Mesenchymal stem cell (in vitro differentiated cells and primary cell): ENCODE measurements at regions not wholly inside any gene's neighbourhood (a gene's known extent, or its start where the extent isn't known, plus 50 kb on each side); places are given as distances from the start of the nearest gene placed in this dataset.

Experiments used
- DNase-seq: peaks from one replicate; pipeline ENCODE4 v3.0.0-alpha.2; 2013
- H2AFZ ChIP-seq: one replicate; pipeline ENCODE4 v1.6.1; 2013; ENCODE audit warnings: low read depth, mild to moderate bottlenecking, control low read depth, inconsistent platforms, low read length, moderate library complexity
- H2AK5ac ChIP-seq: 2 replicates; pipeline ENCODE4 v1.6.1; 2013; ENCODE audit warnings: low read length, moderate library complexity, mild to moderate bottlenecking, inconsistent platforms; ENCODE audit not compliant: severe bottlenecking
- H2BK120ac ChIP-seq: one replicate; pipeline ENCODE4 v1.6.1; 2013; ENCODE audit warnings: low read depth, mild to moderate bottlenecking, inconsistent platforms, low read length, moderate library complexity
- H2BK12ac ChIP-seq, 2 experiments: one replicate each; pipeline ENCODE4 v1.6.1; 2013; ENCODE audit warnings: inconsistent platforms in 2 of 2, low read length in 2 of 2, mild to moderate bottlenecking in 2 of 2, moderate library complexity in 2 of 2, control low read depth in 1 of 2
- H2BK15ac ChIP-seq: one replicate; pipeline ENCODE4 v1.6.1; 2013; ENCODE audit warnings: mild to moderate bottlenecking, low read depth, inconsistent platforms; ENCODE audit not compliant: poor library complexity, severe bottlenecking
- H2BK5ac ChIP-seq: 2 replicates; pipeline ENCODE4 v1.6.1; 2013; ENCODE audit warnings: low read depth, mild to moderate bottlenecking, low read length, control low read depth, inconsistent platforms; ENCODE audit not compliant: poor library complexity, severe bottlenecking
- H3K14ac ChIP-seq, 2 experiments: one replicate each; pipeline ENCODE4 v1.6.1; 2013; ENCODE audit warnings: inconsistent platforms in 2 of 2, low read length in 2 of 2, control low read depth in 1 of 2, mild to moderate bottlenecking in 1 of 2, moderate library complexity in 1 of 2
- H3K18ac ChIP-seq, 2 experiments: one replicate each; pipeline ENCODE4 v1.6.1; 2013; ENCODE audit warnings: inconsistent platforms in 2 of 2, low read length in 2 of 2, control low read depth in 1 of 2, low read depth in 1 of 2, mild to moderate bottlenecking in 1 of 2
- H3K23ac ChIP-seq, 2 experiments: one replicate each; pipeline ENCODE4 v1.6.1; 2013; ENCODE audit warnings: inconsistent platforms in 2 of 2, low read length in 2 of 2, mild to moderate bottlenecking in 2 of 2, moderate library complexity in 2 of 2, control low read depth in 1 of 2
- H3K27ac ChIP-seq: 2 replicates; pipeline ENCODE4 v1.5.1; 2013; ENCODE audit warnings: mild to moderate bottlenecking, moderate library complexity, low read length, control low read depth, inconsistent platforms; ENCODE audit not compliant: poor library complexity, severe bottlenecking
- H3K27me3 ChIP-seq, 2 experiments: 2 replicates each; pipeline versions ENCODE4 v1.6.1 to v1.7.0; 2013; ENCODE audit warnings: low read length in 2 of 2, mild to moderate bottlenecking in 2 of 2, moderate library complexity in 2 of 2, control low read depth in 1 of 2, inconsistent platforms in 1 of 2; ENCODE audit not compliant: control insufficient read depth in 1 of 2, insufficient read depth in 1 of 2
- H3K36me3 ChIP-seq, 2 experiments: 2 replicates each; pipeline versions ENCODE4 v1.6.1 to v1.7.0; 2013; ENCODE audit warnings: low read length in 2 of 2, control low read depth in 1 of 2, inconsistent platforms in 1 of 2, low read depth in 1 of 2, mild to moderate bottlenecking in 1 of 2; ENCODE audit not compliant: insufficient read depth in 2 of 2, control insufficient read depth in 1 of 2
- H3K4ac ChIP-seq, 2 experiments: one replicate each; pipeline ENCODE4 v1.6.1; 2013; ENCODE audit warnings: inconsistent platforms in 2 of 2, low read length in 2 of 2, mild to moderate bottlenecking in 2 of 2, moderate library complexity in 2 of 2, control low read depth in 1 of 2, low read depth in 1 of 2
- H3K4me1 ChIP-seq: 2 replicates; pipeline ENCODE4 v1.6.1; 2013; ENCODE audit warnings: low read depth, low read length, control low read depth; ENCODE audit not compliant: control insufficient read depth, insufficient read depth
- H3K4me2 ChIP-seq: 2 replicates; pipeline ENCODE4 v1.6.1; 2013; ENCODE audit warnings: low read length, mild to moderate bottlenecking, inconsistent platforms; ENCODE audit not compliant: poor library complexity, severe bottlenecking
- H3K4me3 ChIP-seq, 2 experiments: 2 replicates each; pipeline versions ENCODE4 v1.5.1 to v1.7.0; 2013; ENCODE audit warnings: low read length in 2 of 2, mild to moderate bottlenecking in 2 of 2, control low read depth in 1 of 2, low read depth in 1 of 2; ENCODE audit not compliant: insufficient read depth in 1 of 2
- H3K79me1 ChIP-seq: replicated peaks from 2 replicates; pipeline ENCODE4 v1.6.1; 2013; ENCODE audit warnings: mild to moderate bottlenecking, control low read depth, low read length, inconsistent platforms; ENCODE audit not compliant: poor library complexity, severe bottlenecking
- H3K9ac ChIP-seq: 2 replicates; pipeline ENCODE4 v1.7.0; 2013; ENCODE audit warnings: mild to moderate bottlenecking, low read length, moderate library complexity
- H3K9me3 ChIP-seq: 2 replicates; pipeline ENCODE4 v1.7.0; 2013; ENCODE audit warnings: mild to moderate bottlenecking, low read length; ENCODE audit not compliant: control insufficient read depth
- H4K8ac ChIP-seq: one replicate; pipeline ENCODE4 v1.6.1; 2013; ENCODE audit warnings: inconsistent platforms, mild to moderate bottlenecking, low read length, moderate library complexity
- H4K91ac ChIP-seq: one replicate; pipeline ENCODE4 v1.6.1; 2013; ENCODE audit warnings: mild to moderate bottlenecking, low read length, inconsistent platforms
- WGBS: methylation state at CpG from one replicate; pipeline ENCODE4 v1.1.7; 2013; ENCODE audit warnings: mixed read lengths; 5-methylcytosine and 5-hydroxymethylcytosine counted together

GRCh38 chr16:5498562-5498961, 401.0 kb upstream of the EEF2KMT start:
- no peak overlapping the region for H3K4ac ChIP-seq
- H2AK5ac ChIP-seq: no peak overlapping the region
- no peak overlapping the region for H2BK15ac ChIP-seq
- 69% methylated on average over 2 of the region's 2 CpGs for WGBS
- H2BK5ac ChIP-seq: no peak overlapping the region
- no peak overlapping the region for H3K9ac ChIP-seq
- peaks cover 0 to 3% of the 10 kb centered on the region in 2 experiments for H3K27me3 ChIP-seq
- no peak for DNase-seq
- H4K91ac ChIP-seq: no peak overlapping the region
- H2BK12ac ChIP-seq: no peak overlapping the region
- H3K79me1 ChIP-seq: no peaks in the 10 kb centered on the region
- no peak overlapping the region for H4K8ac ChIP-seq
- no peak overlapping the region for H3K27ac ChIP-seq
- H2AFZ ChIP-seq: no peak overlapping the region
- no peak overlapping the region for H3K4me3 ChIP-seq
- H3K4me2 ChIP-seq: no peak overlapping the region
- H3K23ac ChIP-seq: no peak overlapping the region
- no peak overlapping the region for H2BK120ac ChIP-seq
- H3K9me3 ChIP-seq: no peaks in the 10 kb centered on the region
- no peak overlapping the region for H3K14ac ChIP-seq
- no peaks in the 10 kb centered on the region for H3K36me3 ChIP-seq
- no peak overlapping the region for H3K18ac ChIP-seq
- no peaks in the 10 kb centered on the region for H3K4me1 ChIP-seq

DNA sequence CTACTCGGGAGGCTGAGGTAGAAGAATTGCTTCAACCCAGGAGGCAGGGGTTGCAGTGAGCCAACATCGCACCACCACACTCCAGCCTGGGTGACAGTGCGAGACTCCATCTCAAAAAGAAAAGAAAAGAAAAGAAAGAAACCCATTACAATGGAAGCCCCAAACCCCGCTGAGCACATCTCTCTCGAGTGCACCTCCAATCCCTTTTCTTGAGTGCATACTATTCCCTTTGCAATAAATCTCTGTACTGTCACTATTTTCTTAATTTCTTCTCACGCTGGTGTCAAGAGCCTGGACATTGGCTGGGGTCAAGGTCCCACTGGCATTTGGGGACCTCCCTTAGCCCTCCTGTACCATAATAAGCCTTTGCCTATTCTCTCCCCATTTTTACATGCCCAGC, 398.4 kb upstream of the EEF2KMT start:
- H3K4ac ChIP-seq: no peak overlapping the region
- no peak overlapping the region for H3K27ac ChIP-seq
- no peak for DNase-seq
- H3K9ac ChIP-seq: no peak overlapping the region
- H3K4me3 ChIP-seq: no peak overlapping the region
- H3K9me3 ChIP-seq: no peaks in the 10 kb centered on the region
- no peak overlapping the region for H2BK120ac ChIP-seq
- no peaks in the 10 kb centered on the region for H3K79me1 ChIP-seq
- H3K36me3 ChIP-seq: no peaks in the 10 kb centered on the region
- H2AK5ac ChIP-seq: no peak overlapping the region
- no peak overlapping the region for H4K8ac ChIP-seq
- WGBS: 79% methylated on average over 6 of the region's 6 CpGs
- H3K23ac ChIP-seq: no peak overlapping the region
- H3K4me1 ChIP-seq: no peaks in the 10 kb centered on the region
- no peak overlapping the region for H3K4me2 ChIP-seq
- H3K18ac ChIP-seq: no peak overlapping the region
- no peaks in the 10 kb centered on the region for H3K27me3 ChIP-seq
- H3K14ac ChIP-seq: no peak overlapping the region
- no peak overlapping the region for H2BK15ac ChIP-seq
- no peak overlapping the region for H2AFZ ChIP-seq
- no peak overlapping the region for H2BK12ac ChIP-seq
- H2BK5ac ChIP-seq: no peak overlapping the region
- H4K91ac ChIP-seq: no peak overlapping the region

GRCh38 chr16:5490499-5490898, 392.9 kb upstream of the EEF2KMT start:
- Histone ChIP-seq H3K4me3 (no peak overlapping the region), H3K27ac (no peak overlapping the region), H2AK5ac (no peak overlapping the region), H2BK120ac (no peak overlapping the region), H4K91ac (no peak overlapping the region), H3K27me3 (no peaks in the 10 kb centered on the region), H3K9me3 (no peaks in the 10 kb centered on the region), H3K14ac (no peak overlapping the region), H3K23ac (no peak overlapping the region), H2BK12ac (no peak overlapping the region), H3K18ac (no peak overlapping the region), H2BK5ac (no peak overlapping the region), H3K36me3 (no peaks in the 10 kb centered on the region), H3K4me1 (no peaks in the 10 kb centered on the region), H4K8ac (no peak overlapping the region), H3K9ac (no peak overlapping the region), H2AFZ (no peak overlapping the region), H3K79me1 (no peaks in the 10 kb centered on the region), H3K4me2 (no peak overlapping the region), H3K4ac (no peak overlapping the region), H2BK15ac (no peak overlapping the region)
- DNase-seq: no peak
- WGBS: 22% methylated on average over 11 of the region's 18 CpGs

DNA sequence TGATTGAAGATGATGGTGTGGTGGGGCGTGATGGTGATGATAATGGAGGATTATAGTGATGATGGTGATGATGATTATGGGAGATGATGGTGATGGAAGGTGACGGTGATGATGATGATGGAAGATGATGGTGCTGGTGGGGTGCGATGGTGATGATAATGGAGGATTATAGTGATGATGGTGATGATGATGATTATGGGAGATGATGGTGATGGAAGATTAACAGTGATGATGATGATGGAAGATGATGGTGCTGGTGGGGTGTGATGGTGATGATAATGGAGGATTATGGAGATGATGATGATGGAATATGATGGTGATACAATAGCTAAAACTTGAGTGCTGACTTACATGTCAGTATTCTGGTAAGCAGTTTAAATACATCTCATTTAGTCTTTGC, 391.0 kb upstream of the EEF2KMT start:
- no peaks in the 10 kb centered on the region for H3K27me3 ChIP-seq
- H2BK120ac ChIP-seq: no peak overlapping the region
- no peak overlapping the region for H2AFZ ChIP-seq
- H3K4me2 ChIP-seq: no peak overlapping the region
- H3K79me1 ChIP-seq: no peaks in the 10 kb centered on the region
- H3K9me3 ChIP-seq: no peaks in the 10 kb centered on the region
- no peak overlapping the region for H3K23ac ChIP-seq
- no peak overlapping the region for H3K18ac ChIP-seq
- no peak overlapping the region for H3K14ac ChIP-seq
- no peaks in the 10 kb centered on the region for H3K36me3 ChIP-seq
- 30% methylated on average over 3 of the region's 3 CpGs for WGBS
- H4K91ac ChIP-seq: no peak overlapping the region
- H2BK5ac ChIP-seq: no peak overlapping the region
- H2AK5ac ChIP-seq: no peak overlapping the region
- no peak overlapping the region for H3K4me3 ChIP-seq
- DNase-seq: no peak
- no peak overlapping the region for H2BK15ac ChIP-seq
- H3K4ac ChIP-seq: no peak overlapping the region
- H3K4me1 ChIP-seq: no peaks in the 10 kb centered on the region
- no peak overlapping the region for H4K8ac ChIP-seq
- H3K27ac ChIP-seq: no peak overlapping the region
- no peak overlapping the region for H2BK12ac ChIP-seq
- no peak overlapping the region for H3K9ac ChIP-seq
